NCI-H460 (cell line): ENCODE measurements at regions not wholly inside any gene's neighbourhood (a gene's known extent, or its start where the extent isn't known, plus 50 kb on each side); places are given as distances from the start of the nearest gene placed in this dataset.
"Not testable (repeated sequence)": the region's sequence is repeated elsewhere in the genome, so short reads cannot be mapped to it uniquely, and the experiment has no call there.

Experiments used
- DNase-seq: peaks from one replicate; pipeline ENCODE4 v3.0.0-alpha.2; 2016; ENCODE audit warnings: low read depth; ENCODE audit errors: extremely low read depth

GRCh38 chr10:130341356-130341755, 205.2 kb downstream of the GLRX3 start:
- DNase-seq = no peak

GRCh38 chr10:130345728-130346127, 209.5 kb downstream of the GLRX3 start:
- DNase-seq = no peak

GRCh38 chr10:130350996-130351395, 214.8 kb downstream of the GLRX3 start:
- DNase-seq = no peak

- no peak for DNase-seq
Measured at GRCh38 chr10:130351466-130352290, 215.5 kb downstream of the GLRX3 start.

GRCh38 chr10:130352291-130352645, 216.1 kb downstream of the GLRX3 start:
- no peak for DNase-seq

GRCh38 chr10:130353928-130354572, 217.9 kb downstream of the GLRX3 start:
- DNase-seq = no peak

- DNase-seq = no peak
Measured at GRCh38 chr10:130354573-130354954, 218.4 kb downstream of the GLRX3 start.

GRCh38 chr10:130354976-130355795, 219.0 kb downstream of the GLRX3 start:
- DNase-seq = no peak

GRCh38 chr10:130356429-130356828, 220.2 kb downstream of the GLRX3 start:
- not testable (repeated sequence) for DNase-seq

GRCh38 chr10:130357226-130357625, 221.0 kb downstream of the GLRX3 start:
- no peak for DNase-seq

- no peak for DNase-seq
Measured at GRCh38 chr10:130357951-130358350, 221.8 kb downstream of the GLRX3 start.

GRCh38 chr10:130358981-130359650, 222.9 kb downstream of the GLRX3 start:
- DNase-seq = no peak

- no peak for DNase-seq
Measured at GRCh38 chr10:130359711-130360110, 223.5 kb downstream of the GLRX3 start.

- no peak for DNase-seq
Measured at GRCh38 chr10:130360826-130361311, 224.7 kb downstream of the GLRX3 start.

GRCh38 chr10:130361351-130362105, 225.3 kb downstream of the GLRX3 start:
- DNase-seq = no peak

- no peak for DNase-seq
Measured at GRCh38 chr10:130362308-130362761, 226.1 kb downstream of the GLRX3 start.

GRCh38 chr10:130363051-130363450, 226.9 kb downstream of the GLRX3 start:
- no peak for DNase-seq

- DNase-seq = no peak
Measured at GRCh38 chr10:130363899-130364445, 227.8 kb downstream of the GLRX3 start.

- DNase-seq = no peak
Measured at GRCh38 chr10:130364631-130365411, 228.6 kb downstream of the GLRX3 start.
